ENCODE measurements at regions not wholly inside any gene's neighbourhood (a gene's known extent, or its start where the extent isn't known, plus 50 kb on each side); places are given as distances from the start of the nearest gene placed in this dataset.
A peak's percentile ranks its signal among the peaks of the same experiment; 100 is the strongest.

- ChIA-PET POLR2A (ENCODE audit: unreplicated experiment) (no interaction called here), CTCF (no interaction called here)
- H3K27me3 ChIP-seq (ENCODE audit: low read length) = no peaks in the 10 kb centered on the region
- no peak overlapping the region for H3K4me3 ChIP-seq (ENCODE audit: low read length)
- BruUV-seq (replicated peaks) = no TSS peak
- H2AFZ ChIP-seq (ENCODE audit: low read length) = no peak overlapping the region
- no peak overlapping the region for H3K9ac ChIP-seq (ENCODE audit: low read length)
- no peak for TF ChIP-seq EZH2 (IDR thresholded peaks at IDR 0.05; ENCODE audit: low read length, unreplicated experiment)
- TF ChIP-seq EZH2phosphoT487 (IDR thresholded peaks at IDR 0.05; ENCODE audit: borderline replicate concordance, low read length) = no peak
- intact Hi-C loops (cut with micrococcal nuclease) = loop anchor here (10.0 kb wide), 1 partner anchor 45 kb away; no protein-coding TSS in a partner anchor
- no peaks in the 10 kb centered on the region for H4K20me1 ChIP-seq (ENCODE audit: low read length)
- ATAC-seq (no peak), DNase-seq (no peak)
- no peak overlapping the region for H3K27ac ChIP-seq (ENCODE audit: low read length)
- no peaks in the 10 kb centered on the region for H3F3A ChIP-seq (ENCODE audit: low read length, unreplicated experiment)
- peaks cover 25% of the 10 kb centered on the region for H3K4me1 ChIP-seq (ENCODE audit: insufficient read depth, low read length)
- no peaks in the 10 kb centered on the region for H3K36me3 ChIP-seq (ENCODE audit: low read depth, low read length)
- no peaks in the 10 kb centered on the region for H3K9me2 ChIP-seq (replicated peaks; ENCODE audit: low read length)
- no peak overlapping the region for H3K4me2 ChIP-seq (ENCODE audit: low read length)
- no peaks in the 10 kb centered on the region for H3K79me2 ChIP-seq (ENCODE audit: low read length)
- no peaks in the 10 kb centered on the region for H3K9me3 ChIP-seq (ENCODE audit: low read length)
Measured at GRCh38 chr5:72659726-72660125, 152.5 kb upstream of the ZNF366 start.

- H3K9ac ChIP-seq (ENCODE audit: low read length) = no peak overlapping the region
- ATAC-seq = no peak
- CTCF ChIA-PET = no interaction called here
Measured at GRCh38 chr5:72658761-72659540, 151.7 kb upstream of the ZNF366 start.

GRCh38 chr5:72658161-72658560 is 151.0 kb upstream of the ZNF366 start:
- intact Hi-C loops (cut with micrococcal nuclease) = no loop called here
- no TSS peak for BruUV-seq (replicated peaks)
- peak; percentile 27 for DNase-seq
- no peaks in the 10 kb centered on the region for H3K9me2 ChIP-seq (replicated peaks; ENCODE audit: low read length)
- H3K9ac ChIP-seq (ENCODE audit: low read length) = no peak overlapping the region
- no peaks in the 10 kb centered on the region for H3K9me3 ChIP-seq (ENCODE audit: low read length)
- H3K4me3 ChIP-seq (ENCODE audit: low read length) = no peak overlapping the region
- ChIA-PET CTCF (no interaction called here), POLR2A (ENCODE audit: unreplicated experiment) (no interaction called here)
- H3K27ac ChIP-seq (ENCODE audit: low read length) = no peak overlapping the region
- no peak for TF ChIP-seq EZH2 (IDR thresholded peaks at IDR 0.05; ENCODE audit: low read length, unreplicated experiment)
- no peak for TF ChIP-seq CTCF (conservative IDR thresholded peaks at IDR 0.05; ENCODE audit: low read depth, low read length)
- no peak for TF ChIP-seq EZH2phosphoT487 (IDR thresholded peaks at IDR 0.05; ENCODE audit: borderline replicate concordance, low read length)
- no peaks in the 10 kb centered on the region for H4K20me1 ChIP-seq (ENCODE audit: low read length)
- no peaks in the 10 kb centered on the region for H3K27me3 ChIP-seq (ENCODE audit: low read length)
- no peaks in the 10 kb centered on the region for H3K36me3 ChIP-seq (ENCODE audit: low read depth, low read length)
- H2AFZ ChIP-seq (ENCODE audit: low read length) = no peak overlapping the region
- H3K4me1 ChIP-seq (ENCODE audit: insufficient read depth, low read length) = peaks cover 25% of the 10 kb centered on the region
- H3K4me2 ChIP-seq (ENCODE audit: low read length) = no peak overlapping the region
- no peak for ATAC-seq
- no peaks in the 10 kb centered on the region for H3F3A ChIP-seq (ENCODE audit: low read length, unreplicated experiment)
- no peaks in the 10 kb centered on the region for H3K79me2 ChIP-seq (ENCODE audit: low read length)

More at GRCh38 chr5:72658761-72659540, 151.7 kb upstream of the ZNF366 start:
- no TSS peak for BruUV-seq (replicated peaks)
- no peak for TF ChIP-seq EZH2 (IDR thresholded peaks at IDR 0.05; ENCODE audit: low read length, unreplicated experiment)
- TF ChIP-seq EZH2phosphoT487 (IDR thresholded peaks at IDR 0.05; ENCODE audit: borderline replicate concordance, low read length) = no peak
- no peak for TF ChIP-seq CTCF (conservative IDR thresholded peaks at IDR 0.05; ENCODE audit: low read depth, low read length)
- Histone ChIP-seq H4K20me1 (ENCODE audit: low read length) (no peaks in the 10 kb centered on the region), H3K4me1 (ENCODE audit: insufficient read depth, low read length) (peaks cover 25% of the 10 kb centered on the region), H3K9me3 (ENCODE audit: low read length) (no peaks in the 10 kb centered on the region), H2AFZ (ENCODE audit: low read length) (no peak overlapping the region), H3K4me3 (ENCODE audit: low read length) (no peak overlapping the region), H3K9me2 (replicated peaks; ENCODE audit: low read length) (no peaks in the 10 kb centered on the region), H3K27me3 (ENCODE audit: low read length) (no peaks in the 10 kb centered on the region), H3K36me3 (ENCODE audit: low read depth, low read length) (no peaks in the 10 kb centered on the region), H3F3A (ENCODE audit: low read length, unreplicated experiment) (no peaks in the 10 kb centered on the region), H3K4me2 (ENCODE audit: low read length) (no peak overlapping the region), H3K27ac (ENCODE audit: low read length) (no peak overlapping the region), H3K79me2 (ENCODE audit: low read length) (no peaks in the 10 kb centered on the region)
- intact Hi-C loops (cut with micrococcal nuclease) = no loop called here
- DNase-seq = no peak
- POLR2A ChIA-PET (ENCODE audit: unreplicated experiment) = no interaction called here

Measured in PC-3 (cell line).